ENCODE measurements at regions not wholly inside any gene's neighbourhood (a gene's known extent, or its start where the extent isn't known, plus 50 kb on each side); places are given as distances from the start of the nearest gene placed in this dataset.
"Not testable (repeated sequence)": the region's sequence is repeated elsewhere in the genome, so short reads cannot be mapped to it uniquely, and the experiment has no call there.

- no peak for DNase-seq (ENCODE audit: low read depth, low spot score)
Observed at GRCh38 chr18:40160361-40160760, 1794.7 kb upstream of the PIK3C3 start.

DNA sequence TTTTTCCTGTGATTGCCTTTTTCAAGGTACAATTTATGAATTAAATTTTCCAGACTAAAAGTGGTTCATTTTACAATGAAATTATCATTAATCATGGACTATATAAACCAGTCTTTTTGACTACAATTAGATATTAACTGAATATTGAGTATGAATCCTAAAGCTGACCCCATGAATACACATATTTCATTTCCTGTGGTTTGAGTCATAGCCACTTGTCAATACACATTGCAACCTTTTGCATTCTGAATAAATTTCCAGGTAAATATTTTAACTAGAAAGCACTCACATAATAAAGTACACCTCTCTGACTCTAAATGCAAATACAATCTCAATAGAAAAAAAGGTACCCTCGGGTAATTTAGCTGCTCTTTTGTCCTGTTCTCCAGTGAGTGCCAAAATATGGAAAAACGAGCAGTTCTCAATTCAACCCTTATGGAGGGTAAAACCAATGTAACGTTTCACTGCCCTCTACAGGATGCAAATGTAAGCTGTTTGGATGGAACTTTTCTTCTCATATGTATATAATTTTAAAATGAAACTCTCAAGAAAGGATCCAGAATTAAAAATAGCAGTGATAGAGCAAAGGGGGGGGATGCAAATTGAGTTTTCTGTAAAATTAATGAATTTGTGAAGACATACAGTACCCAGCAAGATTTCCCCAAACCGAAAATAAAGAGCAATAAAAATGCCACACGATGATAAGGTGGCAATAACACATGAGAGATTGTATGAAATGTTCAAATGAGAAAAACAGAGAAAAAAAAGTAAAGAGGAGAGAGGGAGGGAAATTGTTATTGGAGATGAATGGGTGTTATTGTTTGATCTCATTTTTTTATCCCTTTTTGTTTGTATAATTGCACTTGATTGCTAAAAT lies 1795.7 kb upstream of the PIK3C3 start:
- peak; percentile 26 for DNase-seq (ENCODE audit: low read depth, low spot score)

GRCh38 chr18:40157120-40157519 lies 1797.9 kb upstream of the PIK3C3 start:
- no peak for DNase-seq (ENCODE audit: low read depth, low spot score)

GRCh38 chr18:40152859-40153258 lies 1802.2 kb upstream of the PIK3C3 start:
- DNase-seq (ENCODE audit: low read depth, low spot score), result no peak

GRCh38 chr18:40148960-40149359 lies 1806.1 kb upstream of the PIK3C3 start:
- no peak for DNase-seq (ENCODE audit: low read depth, low spot score)

DNA sequence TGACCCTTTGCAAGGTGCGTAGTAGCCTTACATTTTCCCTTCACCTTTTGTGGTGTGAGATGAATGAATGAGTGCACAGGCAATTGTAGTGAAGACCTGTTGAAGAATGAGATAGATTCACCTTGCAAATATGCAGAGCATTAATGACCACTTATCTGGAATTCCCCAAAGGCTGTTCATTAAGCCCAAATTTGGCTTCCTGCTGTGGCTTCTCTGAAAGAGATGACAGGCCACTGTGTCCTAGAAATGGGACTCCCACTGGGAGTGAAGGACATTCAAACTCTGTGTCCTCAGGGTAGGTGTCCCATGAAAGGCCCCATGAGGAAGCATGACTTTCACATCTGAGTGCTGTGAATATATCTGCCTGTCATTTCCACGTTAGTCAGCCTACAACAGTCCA lies 1821.8 kb upstream of the PIK3C3 start:
- no peak for DNase-seq (ENCODE audit: low read depth, low spot score)

DNA sequence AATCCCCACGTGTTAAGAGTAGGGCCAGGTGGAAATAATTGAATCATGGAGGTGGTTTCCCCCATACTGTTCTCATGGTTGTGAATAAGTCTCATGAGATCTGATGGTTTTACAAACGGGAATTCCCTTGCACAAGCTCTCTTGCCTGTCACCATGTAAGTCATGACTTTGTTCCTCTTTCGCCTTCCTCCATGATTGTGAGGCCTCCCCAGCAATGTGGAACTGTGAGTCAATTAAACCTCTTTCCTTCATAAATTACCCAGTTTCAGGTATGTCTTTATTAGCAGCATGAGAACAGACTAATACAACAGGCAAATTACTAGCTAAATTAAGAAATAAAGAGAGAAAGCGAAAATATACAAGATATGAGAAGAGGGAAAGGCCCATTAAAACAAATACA lies 1822.6 kb upstream of the PIK3C3 start:
- not testable (repeated sequence) for DNase-seq (ENCODE audit: low read depth, low spot score)

GRCh38 chr18:40124107-40124506 lies 1830.9 kb upstream of the PIK3C3 start:
- no peak for DNase-seq (ENCODE audit: low read depth, low spot score)

GRCh38 chr18:40120796-40121391 lies 1834.1 kb upstream of the PIK3C3 start:
- no peak for DNase-seq (ENCODE audit: low read depth, low spot score)

GRCh38 chr18:40120356-40120755 lies 1834.7 kb upstream of the PIK3C3 start:
- DNase-seq (ENCODE audit: low read depth, low spot score), result no peak

GRCh38 chr18:40119581-40119980 lies 1835.5 kb upstream of the PIK3C3 start:
- DNase-seq (ENCODE audit: low read depth, low spot score), result not testable (repeated sequence)

- no peak for DNase-seq (ENCODE audit: low read depth, low spot score)
Observed at GRCh38 chr18:40110455-40110854, 1844.6 kb upstream of the PIK3C3 start.

GRCh38 chr18:40109252-40110049 lies 1845.6 kb upstream of the PIK3C3 start:
- no peak for DNase-seq (ENCODE audit: low read depth, low spot score)

DNA sequence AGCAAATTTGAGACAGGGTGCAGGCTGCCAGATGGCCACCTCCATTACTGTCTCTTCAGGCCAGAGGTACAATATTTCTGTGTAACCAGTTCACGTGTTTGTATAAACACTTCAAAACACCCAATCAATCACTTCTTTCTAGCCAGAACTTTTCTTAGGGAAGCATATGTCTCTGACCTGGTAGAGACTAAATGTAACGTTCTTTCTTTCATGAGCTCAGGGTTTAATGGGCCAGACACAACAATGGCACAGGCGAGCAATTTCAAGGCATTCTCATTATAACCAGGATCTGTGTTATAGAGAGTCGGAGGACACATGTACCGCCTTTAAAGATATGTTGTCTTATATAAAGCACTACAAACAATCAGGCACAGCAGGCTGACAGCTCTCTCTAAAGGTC lies 1846.4 kb upstream of the PIK3C3 start:
- no peak for DNase-seq (ENCODE audit: low read depth, low spot score)

- DNase-seq (ENCODE audit: low read depth, low spot score), result no peak
Observed at GRCh38 chr18:40102903-40103302, 1852.1 kb upstream of the PIK3C3 start.

- no peak for DNase-seq (ENCODE audit: low read depth, low spot score)
Observed at GRCh38 chr18:40099641-40100040, 1855.4 kb upstream of the PIK3C3 start.

DNA sequence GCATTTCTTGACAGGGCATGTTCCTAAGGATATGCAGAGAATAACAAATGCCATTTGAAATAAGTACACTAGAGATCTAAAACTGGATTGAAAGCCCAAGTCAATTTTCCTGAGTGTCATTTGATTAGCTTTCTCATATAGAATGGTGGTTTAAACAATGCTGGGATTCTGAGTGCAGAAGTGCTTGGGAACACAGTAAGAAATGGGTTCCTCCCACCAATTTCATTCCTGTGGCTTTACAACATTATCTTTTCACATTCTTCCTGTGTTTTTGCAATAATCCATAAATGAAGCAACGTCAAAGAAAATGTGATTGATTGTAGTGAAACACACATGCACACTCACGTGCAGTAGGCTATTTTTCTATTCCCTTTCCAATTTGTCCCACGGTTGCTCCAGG lies 1858.4 kb upstream of the PIK3C3 start:
- DNase-seq (ENCODE audit: low read depth, low spot score), result no peak

DNA sequence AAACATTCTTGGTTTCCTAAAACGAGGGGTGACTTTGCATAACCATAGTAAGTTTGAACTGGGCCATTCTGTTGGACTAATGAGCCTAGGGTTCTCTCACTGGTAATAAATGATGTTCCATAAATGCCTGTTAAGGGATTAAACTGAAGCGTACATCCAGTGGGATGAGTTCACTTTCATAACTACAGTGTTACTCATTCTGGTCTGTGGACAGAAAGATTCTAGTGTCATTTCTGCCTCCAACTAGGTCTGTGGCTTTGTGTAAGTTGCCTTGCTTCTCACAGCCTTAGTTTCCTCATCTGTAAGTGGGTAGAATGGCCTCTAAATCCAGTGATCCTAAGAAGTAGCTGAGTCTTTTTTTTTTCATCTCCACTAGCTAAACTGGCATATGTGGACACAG lies 1860.6 kb upstream of the PIK3C3 start:
- DNase-seq (ENCODE audit: low read depth, low spot score), result no peak

- no peak for DNase-seq (ENCODE audit: low read depth, low spot score)
Observed at GRCh38 chr18:40088130-40088529, 1866.9 kb upstream of the PIK3C3 start.

DNA sequence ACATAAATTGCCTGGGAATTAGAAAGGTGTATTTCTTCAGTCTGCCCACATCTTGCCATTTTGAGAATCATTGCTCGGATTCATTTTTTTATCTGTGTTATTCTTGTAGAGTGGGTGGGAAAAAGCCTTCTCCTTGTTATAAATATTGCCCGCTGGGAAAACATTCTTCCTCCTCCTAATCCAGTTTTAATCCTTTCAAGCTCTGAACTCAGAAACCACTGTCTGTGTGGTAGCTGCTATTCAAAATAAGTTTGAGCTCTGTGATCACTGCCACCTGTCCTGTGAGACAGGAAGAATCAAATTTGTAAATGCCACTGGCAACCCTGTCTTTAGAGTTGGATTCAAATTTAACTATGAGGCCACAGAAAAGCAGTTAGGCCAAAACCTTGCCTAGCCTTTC lies 1875.2 kb upstream of the PIK3C3 start:
- no peak for DNase-seq (ENCODE audit: low read depth, low spot score)

GRCh38 chr18:40075616-40076015 lies 1879.4 kb upstream of the PIK3C3 start:
- no peak for DNase-seq (ENCODE audit: low read depth, low spot score)

DNA sequence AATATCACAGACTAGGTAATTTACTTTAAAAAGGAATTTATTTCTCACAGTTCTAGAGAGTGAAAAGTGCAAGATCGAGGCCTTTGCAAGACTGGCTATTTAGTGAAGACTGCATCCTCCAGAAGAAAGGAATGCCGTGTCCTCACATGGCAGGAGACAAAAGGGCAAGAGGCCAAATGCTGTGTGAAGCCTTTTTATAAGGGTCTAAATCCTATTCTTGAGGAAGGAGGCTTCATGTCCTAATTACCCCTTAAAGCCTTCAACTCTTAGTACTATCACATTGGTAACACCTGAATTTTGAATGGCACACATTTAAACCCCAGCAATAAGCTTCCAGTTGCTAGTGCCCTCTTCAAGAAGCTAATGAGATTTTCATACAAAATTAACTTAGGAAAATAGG lies 1882.3 kb upstream of the PIK3C3 start:
- DNase-seq (ENCODE audit: low read depth, low spot score), result no peak

All from smooth muscle cell of the brain vasculature (primary cell).